H1 (cell line): ENCODE measurements at regions not wholly inside any gene's neighbourhood (a gene's known extent, or its start where the extent isn't known, plus 50 kb on each side); places are given as distances from the start of the nearest gene placed in this dataset.

Experiments
- CBX8 ChIP-seq: fragments of 300-800, 300-1000 bp; sonication (generic); IDR thresholded peaks from 2 replicates; pipeline ENCODE4 v1.7.1; 2016; ENCODE audit warnings: low read depth, low read length, borderline replicate concordance
- CHD2 ChIP-seq: IDR thresholded peaks from 2 replicates; pipeline ENCODE4 v1.6.1; 2012; ENCODE audit warnings: low read length, improper control_type of control experiment
- EZH2 ChIP-seq: fragments of 200-600 bp; sonication (generic); IDR thresholded peaks from 2 replicates; pipeline ENCODE4 v1.7.1; 2012; ENCODE audit warnings: low read depth, mild to moderate bottlenecking, moderate library complexity, low read length, inconsistent platforms; ENCODE audit not compliant: severe bottlenecking
- POLR2AphosphoS5 ChIP-seq: IDR thresholded peaks from 2 replicates; pipeline ENCODE4 v1.6.1; 2011; ENCODE audit warnings: low read depth, low read length
- RBBP5 ChIP-seq: IDR thresholded peaks from 2 replicates; pipeline ENCODE4 v1.7.1; 2012; ENCODE audit warnings: low read depth, mild to moderate bottlenecking, inconsistent platforms, low read length, moderate library complexity, borderline replicate concordance
- TAF1 ChIP-seq: IDR thresholded peaks from 2 replicates; pipeline ENCODE4 v1.6.1; 2011; ENCODE audit warnings: mild to moderate bottlenecking, low read depth, low read length
- TF ChIP-seq, protein P1 (sequence below): IDR thresholded peaks from 2 replicates; pipeline ENCODE4 v1.6.1; 2012; ENCODE audit warnings: inconsistent platforms
- TF ChIP-seq, protein P2 (sequence below): IDR thresholded peaks from 2 replicates; pipeline ENCODE4 v1.6.1; 2012; ENCODE audit warnings: inconsistent platforms

DNA sequence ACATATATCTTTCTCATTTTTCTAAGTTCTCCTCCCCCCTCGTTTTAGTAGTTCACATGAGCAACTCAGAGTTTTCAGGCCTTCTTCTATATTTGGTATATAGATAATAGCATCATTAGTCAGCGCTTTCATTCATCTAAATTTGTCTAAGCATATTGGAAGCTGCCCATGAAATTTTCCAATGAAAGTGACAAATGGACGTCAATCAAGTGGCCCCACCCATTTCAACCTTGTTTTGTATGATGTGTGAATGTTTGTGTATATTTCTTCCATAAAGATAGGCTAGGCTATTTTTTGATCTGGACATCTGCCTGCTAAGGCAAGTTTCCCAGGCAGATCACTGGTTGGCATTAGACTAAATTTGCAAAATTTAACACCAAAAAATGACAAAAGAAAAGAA lies 104.0 kb upstream of the SSBP2 start (continued):
- TF ChIP-seq, protein P1, sequence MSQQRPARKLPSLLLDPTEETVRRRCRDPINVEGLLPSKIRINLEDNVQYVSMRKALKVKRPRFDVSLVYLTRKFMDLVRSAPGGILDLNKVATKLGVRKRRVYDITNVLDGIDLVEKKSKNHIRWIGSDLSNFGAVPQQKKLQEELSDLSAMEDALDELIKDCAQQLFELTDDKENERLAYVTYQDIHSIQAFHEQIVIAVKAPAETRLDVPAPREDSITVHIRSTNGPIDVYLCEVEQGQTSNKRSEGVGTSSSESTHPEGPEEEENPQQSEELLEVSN: no peak
- TF ChIP-seq EZH2 (no peak), POLR2AphosphoS5 (no peak), CHD2 (no peak), CBX8 (no peak), RBBP5 (no peak), TAF1 (no peak)
- TF ChIP-seq, protein P2, sequence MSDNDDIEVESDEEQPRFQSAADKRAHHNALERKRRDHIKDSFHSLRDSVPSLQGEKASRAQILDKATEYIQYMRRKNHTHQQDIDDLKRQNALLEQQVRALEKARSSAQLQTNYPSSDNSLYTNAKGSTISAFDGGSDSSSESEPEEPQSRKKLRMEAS: no peak
